CD14-positive monocyte (primary cell): ENCODE measurements at regions not wholly inside any gene's neighbourhood (a gene's known extent, or its start where the extent isn't known, plus 50 kb on each side); places are given as distances from the start of the nearest gene placed in this dataset.

Source experiments
- DNase-seq, 3 donors: peaks; one replicate each; pipeline ENCODE4 v3.0.0-alpha.2; 2011 to 2022
- H2AFZ ChIP-seq: 2 replicates; pipeline ENCODE4 v1.6.0; 2012; ENCODE audit warnings: mild to moderate bottlenecking, low read depth, low read length, inconsistent platforms; ENCODE audit not compliant: insufficient read depth, poor library complexity, severe bottlenecking
- H3K27ac ChIP-seq, 2 donors: 1 replicate in 1 of 2; 2 replicates in 1 of 2; pipeline ENCODE4 v1.5.1; 2012 to 2013; ENCODE audit warnings: low read length in 2 of 2, control low read depth in 1 of 2, inconsistent platforms in 1 of 2, low read depth in 1 of 2, mild to moderate bottlenecking in 1 of 2
- H3K27me3 ChIP-seq, 2 donors: one replicate each; pipeline versions ENCODE4 v1.6.0 to v1.6.1; 2011 to 2013; ENCODE audit warnings: low read length in 2 of 2; ENCODE audit not compliant: control insufficient read depth in 2 of 2, insufficient read depth in 2 of 2
- H3K36me3 ChIP-seq, 2 donors: replicated peaks in 1 of 2; 1 replicate in 1 of 2; 2 replicates in 1 of 2; pipeline versions ENCODE4 v1.5.1 to v1.6.1; 2012 to 2013; ENCODE audit warnings: low read length in 2 of 2, control low read depth in 1 of 2, inconsistent platforms in 1 of 2, mild to moderate bottlenecking in 1 of 2; ENCODE audit not compliant: insufficient read depth in 2 of 2, control insufficient read depth in 1 of 2
- H3K4me1 ChIP-seq, 2 donors: 1 replicate in 1 of 2; 2 replicates in 1 of 2; pipeline versions ENCODE4 v1.5.1 to v1.6.1; 2012 to 2013; ENCODE audit warnings: low read length in 2 of 2, control low read depth in 1 of 2, inconsistent platforms in 1 of 2, mild to moderate bottlenecking in 1 of 2, moderate library complexity in 1 of 2; ENCODE audit not compliant: insufficient read depth in 2 of 2, control insufficient read depth in 1 of 2
- H3K4me2 ChIP-seq: replicated peaks from 2 replicates; pipeline ENCODE3; 2012; ENCODE audit warnings: low read length, moderate library complexity, mild to moderate bottlenecking; ENCODE audit not compliant: poor library complexity, severe bottlenecking; ENCODE audit errors: extremely low read depth
- H3K4me3 ChIP-seq, 3 experiments: fragments of 200-600 bp in 1 of 3; sonication (generic) in 1 of 3; replicated peaks in 1 of 3; 1 replicate in 2 of 3; 2 replicates in 1 of 3; pipeline ENCODE4 v1.5.1; 2011 to 2013; ENCODE audit warnings: low read length in 3 of 3, mild to moderate bottlenecking in 3 of 3, control low read depth in 2 of 3, low read depth in 2 of 3, inconsistent platforms in 1 of 3, moderate library complexity in 1 of 3
- H3K79me2 ChIP-seq: 2 replicates; pipeline ENCODE4 v1.6.0; 2012; ENCODE audit warnings: mild to moderate bottlenecking, control low read depth, inconsistent platforms, low read length, moderate library complexity; ENCODE audit not compliant: insufficient read depth
- H3K9ac ChIP-seq: 2 replicates; pipeline ENCODE4 v1.6.0; 2017; ENCODE audit warnings: low read length, mild to moderate bottlenecking; ENCODE audit not compliant: insufficient read depth, poor library complexity, severe bottlenecking
- H3K9me3 ChIP-seq, 2 donors: replicated peaks in 1 of 2; 1 replicate in 1 of 2; 2 replicates in 1 of 2; pipeline versions ENCODE4 v1.5.1 to v1.6.1; 2012 to 2013; ENCODE audit warnings: low read length in 2 of 2, control low read depth in 1 of 2; ENCODE audit not compliant: control insufficient read depth in 1 of 2, insufficient read depth in 1 of 2
- H4K20me1 ChIP-seq: 2 replicates; pipeline ENCODE4 v1.6.0; 2012; ENCODE audit warnings: mild to moderate bottlenecking, low read length, control low read depth, moderate library complexity; ENCODE audit not compliant: insufficient read depth
- H3K27ac Mint-ChIP-seq, 7 donors: one replicate each; pipeline ENCODE4 v1.8.0; 2020; ENCODE audit warnings: mild to moderate bottlenecking in 7 of 7, mixed read lengths in 7 of 7, moderate library complexity in 6 of 7, inconsistent platforms in 2 of 7
- H3K27me3 Mint-ChIP-seq, 3 donors: one replicate each; pipeline ENCODE4 v1.8.0; 2021 to 2022; ENCODE audit warnings: low read depth in 3 of 3, mild to moderate bottlenecking in 3 of 3, mixed read lengths in 3 of 3, moderate library complexity in 3 of 3, inconsistent platforms in 1 of 3
- H3K36me3 Mint-ChIP-seq, 2 donors: one replicate each; pipeline ENCODE4 v1.8.0; 2020; ENCODE audit warnings: mixed read lengths in 2 of 2, inconsistent platforms in 1 of 2, mild to moderate bottlenecking in 1 of 2
- H3K4me1 Mint-ChIP-seq: one replicate; pipeline ENCODE4 v1.8.0; 2020; ENCODE audit warnings: mild to moderate bottlenecking, mixed read lengths
- H3K4me3 Mint-ChIP-seq, 2 donors: one replicate each; pipeline ENCODE4 v1.8.0; 2020; ENCODE audit warnings: mild to moderate bottlenecking in 2 of 2, mixed read lengths in 2 of 2, moderate library complexity in 1 of 2
- H3K9me3 Mint-ChIP-seq, 7 donors: one replicate each; pipeline ENCODE4 v1.8.0; 2020 to 2022; ENCODE audit warnings: mixed read lengths in 7 of 7, mild to moderate bottlenecking in 6 of 7, moderate library complexity in 6 of 7, inconsistent platforms in 2 of 7
- CTCF ChIP-seq: fragments of 200-600 bp; IDR thresholded peaks from one replicate; pipeline ENCODE4 v1.8.0; 2022; ENCODE audit warnings: antibody characterized with exemption, mild to moderate bottlenecking
- WGBS: methylation state at CpG from one replicate; pipeline ENCODE4 v1.1.5; 2013; ENCODE audit warnings: missing lambda C conversion rate; ENCODE audit not compliant: insufficient coverage; 5-methylcytosine and 5-hydroxymethylcytosine counted together
- intact Hi-C, 2 donors: fragments of 100-400 bp; cut with micrococcal nuclease; formaldehyde crosslinking; loops; one replicate each; pipeline versions ENCODE4 v1.15.0 to v1.15.1; 2023

DNA sequence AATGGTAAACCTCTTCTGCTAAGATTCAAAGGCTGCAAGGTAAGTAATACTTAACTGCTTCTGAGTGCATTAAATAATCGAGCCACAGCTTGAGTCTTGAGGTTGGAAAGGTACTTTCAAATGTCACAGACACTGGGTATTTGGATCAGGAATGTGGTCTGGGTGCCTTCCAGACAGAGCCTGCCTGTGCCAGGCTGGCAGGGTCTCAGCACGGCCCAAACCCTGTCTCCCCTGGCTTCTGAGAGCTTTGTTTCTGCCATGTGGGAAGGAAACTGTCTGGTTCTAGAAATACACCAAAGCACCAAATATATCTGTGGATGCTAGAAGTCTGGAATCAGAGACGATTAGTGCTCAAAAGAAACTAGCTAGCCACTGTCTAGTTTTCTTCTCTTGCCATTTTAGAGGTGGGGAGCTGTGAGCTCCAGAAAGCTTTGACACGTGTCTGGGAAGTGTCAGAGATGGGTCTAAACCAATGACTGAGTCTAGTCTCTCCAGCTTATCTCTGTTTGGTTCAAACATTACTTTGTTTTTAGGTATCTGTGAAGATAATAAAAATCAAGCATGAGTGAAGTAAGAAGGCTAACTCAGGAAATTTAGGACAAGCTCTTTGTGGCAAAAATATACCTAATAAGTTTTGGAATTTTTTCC lies 162.8 kb downstream of the CYP26A1 start:
- no peak for TF ChIP-seq CTCF
- no peaks in the 10 kb centered on the region for H3K4me1 Mint-ChIP-seq
- no peak overlapping the region for H3K27ac Mint-ChIP-seq
- no peak overlapping the region for H2AFZ ChIP-seq
- 90% methylated on average over 2 of the region's 4 CpGs for WGBS
- no peaks in the 10 kb centered on the region for H4K20me1 ChIP-seq
- H3K9me3 ChIP-seq: no peaks in the 10 kb centered on the region
- H3K27me3 Mint-ChIP-seq: peaks cover 6 to 13% (median 12%) of the 10 kb centered on the region in 3 donors
- H3K4me2 ChIP-seq: no peak overlapping the region
- intact Hi-C loops: no loop called here
- H3K27ac ChIP-seq: no peak overlapping the region
- H3K27me3 ChIP-seq: no peaks in the 10 kb centered on the region
- no peaks in the 10 kb centered on the region for H3K79me2 ChIP-seq
- H3K9ac ChIP-seq: no peak overlapping the region
- no peaks in the 10 kb centered on the region for H3K36me3 ChIP-seq
- DNase-seq: no peak
- H3K36me3 Mint-ChIP-seq: no peaks in the 10 kb centered on the region
- H3K9me3 Mint-ChIP-seq: no peaks in the 10 kb centered on the region
- H3K4me3 ChIP-seq: no peak overlapping the region
- no peaks in the 10 kb centered on the region for H3K4me1 ChIP-seq
- no peak overlapping the region for H3K4me3 Mint-ChIP-seq

- H2AFZ ChIP-seq: no peak overlapping the region
- no peak overlapping the region for H3K4me2 ChIP-seq
- H3K27ac Mint-ChIP-seq: no peak overlapping the region
- no peaks in the 10 kb centered on the region for H4K20me1 ChIP-seq
- TF ChIP-seq CTCF: no peak
- H3K4me3 ChIP-seq: no peak overlapping the region
- no peak for DNase-seq
- no peaks in the 10 kb centered on the region for H3K36me3 Mint-ChIP-seq
- H3K9me3 ChIP-seq: no peaks in the 10 kb centered on the region
- H3K4me1 Mint-ChIP-seq: no peaks in the 10 kb centered on the region
- H3K27ac ChIP-seq: no peak overlapping the region
- H3K9ac ChIP-seq: no peak overlapping the region
- no peaks in the 10 kb centered on the region for H3K27me3 ChIP-seq
- H3K79me2 ChIP-seq: no peaks in the 10 kb centered on the region
- peaks cover 0 to 3% (median 1%) of the 10 kb centered on the region in 7 donors for H3K9me3 Mint-ChIP-seq
- no peaks in the 10 kb centered on the region for H3K4me1 ChIP-seq
- peaks cover 4 to 10% (median 8%) of the 10 kb centered on the region in 3 donors for H3K27me3 Mint-ChIP-seq
- no CpG with 5 or more reads among the region's 1 CpG for WGBS
- no peaks in the 10 kb centered on the region for H3K36me3 ChIP-seq
- H3K4me3 Mint-ChIP-seq: no peak overlapping the region
- intact Hi-C loops: no loop called here
Observed at GRCh38 chr10:93245147-93245546, 171.5 kb downstream of the CYP26A1 start.
